GM19023 (cell line): ENCODE measurements at regions not wholly inside any gene's neighbourhood (a gene's known extent, or its start where the extent isn't known, plus 50 kb on each side); places are given as distances from the start of the nearest gene placed in this dataset.
"Not testable (repeated sequence)": the region's sequence is repeated elsewhere in the genome, so short reads cannot be mapped to it uniquely, and the experiment has no call there.

ENCODE experiments used
- ATAC-seq: cut with Tn5 transposase; IDR thresholded peaks from one replicate; pipeline ENCODE4 v1.9.1; 2021; ENCODE audit warnings: mild to moderate bottlenecking, moderate library complexity; ENCODE audit not compliant: unreplicated experiment

DNA sequence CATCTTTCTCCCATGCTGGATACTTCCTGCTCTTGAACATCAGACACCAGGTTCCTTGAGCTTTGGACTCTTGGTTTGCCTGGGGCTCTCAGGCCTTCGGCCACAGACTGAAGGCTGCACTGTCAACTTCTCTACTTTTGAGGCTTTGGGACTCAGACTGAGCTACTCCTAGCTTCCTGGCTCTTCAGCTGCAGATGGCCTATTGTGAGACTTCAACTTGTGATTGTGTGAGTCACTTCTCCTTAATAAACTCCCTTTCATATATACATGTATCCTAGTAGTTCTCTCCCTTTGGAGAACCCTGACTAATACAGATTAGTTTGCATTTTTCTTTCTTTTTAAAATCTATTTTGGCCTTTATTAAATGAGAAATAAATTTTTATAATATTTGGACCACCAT, 276.2 kb upstream of the SEMA3C start:
- ATAC-seq, result no peak

GRCh38 chr7:81190997-81191768, 272.3 kb upstream of the SEMA3C start:
- ATAC-seq, result no peak

DNA sequence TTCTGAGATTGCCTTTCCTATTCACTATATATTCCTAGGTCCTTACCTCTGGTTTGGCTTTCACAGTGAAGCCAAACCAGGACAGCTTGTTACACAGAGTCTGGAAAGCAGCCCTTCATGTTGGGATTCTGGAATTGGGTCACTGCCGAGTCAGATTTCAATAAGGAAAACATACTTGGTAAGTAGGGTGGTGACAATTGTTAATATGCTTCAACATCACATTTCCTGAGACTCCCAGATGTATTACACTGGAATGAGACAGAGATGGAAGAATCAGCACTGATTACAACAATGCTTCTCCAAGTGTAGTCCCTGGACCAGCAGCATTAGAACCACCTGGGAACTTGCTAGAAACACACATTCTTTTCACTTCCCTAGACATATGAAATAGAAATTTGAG, 268.9 kb upstream of the SEMA3C start:
- ATAC-seq, result no peak

GRCh38 chr7:81186691-81187090, 267.8 kb upstream of the SEMA3C start:
- ATAC-seq, result no peak

DNA sequence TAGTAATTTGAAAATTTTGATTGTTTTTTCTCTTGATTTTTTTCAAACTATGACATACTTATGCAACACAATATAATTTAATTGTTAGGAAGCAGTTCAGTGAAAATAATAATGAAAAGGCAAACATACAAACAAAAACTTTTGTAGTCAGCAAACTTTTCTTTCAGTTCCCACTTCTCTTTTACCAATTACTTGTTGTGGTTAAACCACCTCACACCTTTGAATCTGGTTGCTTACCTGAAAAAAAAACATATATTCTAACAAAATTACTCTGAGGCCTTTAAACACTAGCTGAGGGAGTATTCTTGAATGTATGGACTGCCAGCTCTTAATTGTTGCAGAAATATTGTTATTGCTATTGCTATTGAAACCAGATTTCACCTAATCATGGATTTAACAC, 266.2 kb upstream of the SEMA3C start:
- ATAC-seq, result no peak

GRCh38 chr7:81183326-81183725, 264.5 kb upstream of the SEMA3C start:
- no peak for ATAC-seq

DNA sequence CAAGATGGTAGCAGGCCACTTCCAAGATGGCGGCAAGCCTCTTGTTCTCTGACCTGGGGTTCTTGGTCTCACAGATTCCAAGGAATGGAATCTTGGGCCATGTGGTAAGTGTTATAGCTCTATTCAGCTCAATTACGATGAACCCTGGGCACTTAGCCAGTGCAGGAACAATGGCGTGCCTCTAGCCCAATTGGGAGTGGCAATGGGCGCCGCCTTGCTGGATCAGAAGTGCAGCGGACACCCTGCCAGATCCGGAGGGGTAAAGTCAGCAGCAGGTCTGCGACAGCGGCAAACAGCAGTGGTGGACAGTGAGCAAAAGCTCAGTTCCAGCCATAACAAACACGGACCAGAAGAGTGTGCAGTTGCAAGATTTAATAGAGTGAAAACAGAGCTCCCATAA, 263.2 kb upstream of the SEMA3C start:
- not testable (repeated sequence) for ATAC-seq

DNA sequence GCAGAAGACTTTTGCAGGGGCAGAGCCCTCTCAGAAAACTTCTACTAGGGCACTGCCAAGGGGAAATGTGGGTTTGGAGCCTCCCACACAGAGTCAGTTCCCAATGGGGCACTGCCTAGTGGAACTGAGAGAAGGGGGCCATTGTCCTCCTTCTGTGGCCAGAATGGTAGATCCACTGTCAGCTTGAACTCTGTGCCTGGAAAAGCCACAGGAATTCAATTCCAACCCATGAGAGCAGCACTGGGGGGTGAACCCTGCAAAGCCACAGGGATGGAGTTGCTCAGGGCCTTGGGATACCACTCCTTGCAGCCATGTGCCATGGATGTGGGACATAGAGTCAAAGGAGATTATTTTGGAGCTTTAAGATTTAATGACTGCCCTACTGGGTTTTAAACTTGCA, 262.2 kb upstream of the SEMA3C start:
- no peak for ATAC-seq

GRCh38 chr7:81180573-81180972, 261.7 kb upstream of the SEMA3C start:
- no peak for ATAC-seq

DNA sequence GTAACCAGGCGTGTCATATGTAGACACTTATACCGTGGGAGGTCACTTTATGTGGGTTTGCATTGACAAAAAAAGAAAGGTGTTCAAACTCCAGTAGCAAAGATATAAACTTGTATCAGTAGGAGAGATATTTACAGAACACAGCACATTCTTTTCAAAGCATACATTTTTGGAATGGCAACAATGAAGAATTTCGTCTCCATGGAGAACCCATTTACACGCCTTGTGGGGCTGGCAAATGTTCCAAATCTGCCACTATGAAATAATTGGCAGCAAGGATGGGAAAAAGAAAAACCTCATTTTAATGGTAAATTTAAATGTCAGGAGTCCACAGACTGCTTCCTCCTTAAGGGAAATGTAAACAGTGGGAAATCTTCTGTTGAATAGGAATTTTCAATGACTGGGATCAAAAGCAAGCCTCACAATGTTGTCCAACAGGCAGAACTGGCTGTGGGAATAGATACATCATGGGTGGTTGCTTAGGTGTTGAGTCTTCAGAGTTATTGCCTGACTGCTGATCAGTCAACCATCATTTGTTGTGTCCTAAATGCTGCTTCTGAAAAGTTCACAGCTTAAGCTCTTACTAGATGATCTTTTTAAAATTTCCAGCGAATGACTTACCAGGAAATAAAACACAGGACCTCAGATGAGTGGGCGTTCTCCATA, 256.6 kb upstream of the SEMA3C start:
- ATAC-seq, result no peak

DNA sequence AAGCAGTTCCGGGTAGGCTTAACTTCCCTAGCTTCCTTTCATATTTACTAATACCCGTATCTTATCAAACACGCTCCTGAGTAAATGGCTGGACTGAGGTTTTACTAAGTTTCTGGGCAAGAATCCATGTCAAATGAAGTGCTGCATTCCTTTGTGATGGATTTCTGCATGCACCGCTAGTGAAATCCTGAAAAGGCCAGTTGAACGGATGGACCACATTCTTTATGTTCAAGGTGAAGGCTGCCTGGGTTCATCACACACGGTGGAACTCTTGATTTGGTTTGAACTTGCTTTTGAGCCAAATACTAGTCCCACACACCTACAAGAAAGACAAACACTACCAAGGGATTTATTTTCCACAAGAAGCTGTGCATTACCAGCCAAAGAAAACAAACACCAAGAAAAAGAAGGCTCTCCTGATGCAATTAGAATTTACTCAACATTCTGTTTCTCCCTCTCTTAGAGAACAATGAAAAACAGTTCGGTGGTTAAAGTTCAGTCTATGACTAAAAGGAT, 255.0 kb upstream of the SEMA3C start:
- ATAC-seq, result no peak

GRCh38 chr7:81170291-81170690, 251.4 kb upstream of the SEMA3C start:
- no peak for ATAC-seq

DNA sequence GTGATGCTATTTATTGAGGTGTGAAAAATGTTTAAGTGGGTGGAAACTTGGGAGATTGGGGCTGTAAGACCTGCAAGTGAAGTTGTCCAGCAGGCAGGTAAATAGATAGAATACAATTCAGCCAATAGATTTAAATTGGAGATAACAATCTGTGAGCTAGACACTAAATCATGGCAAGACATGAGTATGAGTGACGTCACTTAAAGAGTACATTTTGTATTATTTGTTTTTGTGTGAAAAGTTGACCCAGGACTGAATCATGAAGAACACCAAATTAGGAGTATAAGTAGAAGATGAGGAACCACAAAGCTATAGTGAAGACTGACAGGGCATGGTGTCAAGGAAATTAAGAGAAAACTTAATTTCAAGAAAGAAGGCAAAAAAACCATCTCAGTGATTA, 249.1 kb upstream of the SEMA3C start:
- no peak for ATAC-seq

DNA sequence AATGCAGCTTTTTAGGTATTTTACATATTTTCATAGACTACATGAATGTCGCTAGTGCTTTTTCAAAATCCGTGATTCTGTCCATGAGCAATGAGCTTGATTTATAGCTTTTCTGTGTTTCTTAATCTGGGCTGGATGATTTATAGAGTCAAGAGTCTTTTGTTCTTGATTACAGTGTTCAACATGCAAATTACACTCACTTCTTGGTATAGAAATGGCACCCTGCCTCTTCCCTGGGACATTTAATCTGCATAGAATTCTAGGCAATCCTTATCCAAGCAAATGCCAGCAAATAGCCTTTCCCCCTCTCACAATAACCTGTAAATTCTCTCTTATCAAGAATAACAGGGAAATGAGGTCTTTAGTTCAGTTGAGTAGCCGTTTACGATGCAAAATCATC, 246.2 kb upstream of the SEMA3C start:
- ATAC-seq, result no peak

DNA sequence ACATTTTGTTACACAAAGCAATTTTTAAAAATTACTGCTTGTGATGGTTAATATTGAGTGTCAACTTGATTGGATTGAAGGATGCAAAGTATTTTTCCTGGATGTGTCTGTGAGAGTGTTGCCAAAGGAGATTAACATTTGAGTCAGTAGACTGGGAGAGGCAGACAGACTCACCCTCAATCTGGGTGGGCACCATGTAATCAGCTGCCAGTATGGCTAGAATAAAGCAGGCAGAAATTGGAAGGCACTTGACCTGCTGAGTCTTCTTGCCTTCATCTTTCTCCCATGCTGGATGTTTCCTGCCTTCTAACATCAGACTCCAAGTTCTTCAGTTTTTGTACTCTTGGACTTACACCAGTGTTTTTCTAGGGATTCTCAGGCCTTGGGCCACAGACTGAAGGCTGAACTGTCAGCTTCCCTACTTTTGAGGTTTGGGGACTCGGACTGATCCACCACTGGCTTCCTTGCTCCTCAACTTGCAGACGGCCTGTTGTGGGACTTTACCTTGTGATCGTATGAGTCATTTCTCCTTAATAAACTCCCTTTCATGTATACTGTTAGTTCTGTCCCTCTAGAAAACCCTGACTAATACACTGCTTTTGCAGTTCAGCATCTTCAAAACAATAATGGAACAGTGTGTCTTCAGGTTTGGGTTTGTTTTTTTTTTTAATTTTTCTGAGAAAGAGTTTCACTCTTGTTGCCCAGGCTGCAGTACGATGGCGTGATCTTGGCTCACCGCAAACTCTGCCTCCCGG, 244.1 kb upstream of the SEMA3C start:
- no peak for ATAC-seq

DNA sequence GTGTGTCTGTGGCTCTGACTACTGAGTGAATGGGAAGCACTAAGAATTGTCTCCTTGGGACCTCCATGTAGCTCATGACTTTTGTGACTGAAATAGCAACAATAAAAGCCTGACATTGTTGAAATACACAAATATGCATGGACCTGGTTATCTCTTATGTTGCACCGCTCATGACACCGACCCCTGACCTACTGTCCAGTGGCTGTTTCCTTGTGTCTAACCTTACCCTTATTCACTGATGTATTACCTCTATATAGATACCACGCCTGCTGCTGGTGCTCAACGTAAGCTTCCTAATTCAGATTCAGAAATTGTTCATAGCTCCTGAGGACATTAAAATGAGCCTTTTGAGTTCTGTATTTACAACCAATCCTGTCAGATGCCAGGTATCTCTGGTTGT, 243.4 kb upstream of the SEMA3C start:
- ATAC-seq, result no peak

GRCh38 chr7:81161451-81162075, 242.7 kb upstream of the SEMA3C start:
- ATAC-seq, result no peak

DNA sequence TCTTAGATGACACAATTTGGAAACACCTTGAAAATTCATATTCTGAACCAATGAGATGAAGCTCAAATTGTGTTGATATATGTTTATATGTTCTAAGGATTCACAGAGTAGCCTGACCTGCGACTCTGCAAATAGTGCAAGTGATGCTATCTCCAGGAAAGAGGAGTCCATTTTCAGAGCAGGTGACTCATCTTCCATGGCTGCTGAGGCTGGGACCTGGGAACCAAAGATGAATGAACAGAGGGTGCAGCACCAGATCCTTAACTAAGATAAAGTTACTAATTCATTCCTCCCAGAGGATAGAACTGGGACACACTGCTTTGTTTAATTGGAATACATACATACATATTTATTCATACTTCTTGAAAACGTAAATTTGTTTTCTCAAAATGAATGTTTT, 240.6 kb upstream of the SEMA3C start:
- no peak for ATAC-seq

DNA sequence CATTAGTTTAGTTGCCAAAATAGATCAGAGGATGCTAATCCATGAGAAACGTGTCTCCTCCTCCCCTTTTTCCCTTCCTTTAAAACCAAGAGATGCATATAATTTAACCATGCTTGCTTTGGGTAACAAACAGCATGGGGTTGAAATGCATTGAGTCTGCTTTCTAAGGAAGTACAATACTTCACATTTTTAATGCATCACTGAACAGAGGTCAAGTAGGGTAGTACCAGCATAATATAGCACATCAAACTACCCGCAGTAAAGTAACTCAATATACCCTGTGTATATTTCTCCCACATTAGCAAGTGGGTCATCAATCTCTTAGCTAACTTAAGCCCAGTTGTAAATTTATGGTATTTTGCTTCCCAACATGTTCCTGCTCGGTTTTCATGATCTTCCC, 239.3 kb upstream of the SEMA3C start:
- no peak for ATAC-seq

GRCh38 chr7:81155654-81156373, 237.0 kb upstream of the SEMA3C start:
- no peak for ATAC-seq

GRCh38 chr7:81154565-81154964, 235.7 kb upstream of the SEMA3C start:
- ATAC-seq, result no peak
